Stimulated activated CD8-positive, alpha-beta memory T cell treated with anti-CD3 and anti-CD28 coated beads, Interleukin-12 subunit alpha, Interleukin-12 subunit beta, amount 100 ng/mL, for 24 hours (primary cell): ENCODE measurements at regions not wholly inside any gene's neighbourhood (a gene's known extent, or its start where the extent isn't known, plus 50 kb on each side); places are given as distances from the start of the nearest gene placed in this dataset.
"Not testable (repeated sequence)": the region's sequence is repeated elsewhere in the genome, so short reads cannot be mapped to it uniquely, and the experiment has no call there.

ENCODE experiments used
- DNase-seq: peaks from one replicate; pipeline ENCODE4 v3.0.0-alpha.2; 2020; ENCODE audit errors: extremely low read depth

DNA sequence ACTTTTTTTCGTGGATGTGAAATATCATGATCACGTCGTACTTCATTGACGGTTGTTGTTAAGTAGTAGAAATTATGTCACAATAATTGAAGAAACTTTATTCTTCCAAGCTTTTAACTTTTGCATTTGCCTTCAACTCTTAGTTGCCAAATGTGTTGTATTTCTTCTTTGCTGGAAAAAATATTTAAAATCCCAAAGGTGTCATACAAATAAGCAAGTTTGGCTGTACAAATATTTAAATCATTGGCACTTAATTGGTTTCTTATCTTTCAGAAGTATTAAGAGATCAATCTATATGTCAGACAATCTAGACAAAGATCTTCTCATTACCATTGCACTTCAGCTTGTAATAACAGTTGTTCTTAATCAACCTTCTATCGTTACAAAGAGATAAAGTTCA lies 204.0 kb upstream of the HDAC4 start:
- no peak for DNase-seq

DNA sequence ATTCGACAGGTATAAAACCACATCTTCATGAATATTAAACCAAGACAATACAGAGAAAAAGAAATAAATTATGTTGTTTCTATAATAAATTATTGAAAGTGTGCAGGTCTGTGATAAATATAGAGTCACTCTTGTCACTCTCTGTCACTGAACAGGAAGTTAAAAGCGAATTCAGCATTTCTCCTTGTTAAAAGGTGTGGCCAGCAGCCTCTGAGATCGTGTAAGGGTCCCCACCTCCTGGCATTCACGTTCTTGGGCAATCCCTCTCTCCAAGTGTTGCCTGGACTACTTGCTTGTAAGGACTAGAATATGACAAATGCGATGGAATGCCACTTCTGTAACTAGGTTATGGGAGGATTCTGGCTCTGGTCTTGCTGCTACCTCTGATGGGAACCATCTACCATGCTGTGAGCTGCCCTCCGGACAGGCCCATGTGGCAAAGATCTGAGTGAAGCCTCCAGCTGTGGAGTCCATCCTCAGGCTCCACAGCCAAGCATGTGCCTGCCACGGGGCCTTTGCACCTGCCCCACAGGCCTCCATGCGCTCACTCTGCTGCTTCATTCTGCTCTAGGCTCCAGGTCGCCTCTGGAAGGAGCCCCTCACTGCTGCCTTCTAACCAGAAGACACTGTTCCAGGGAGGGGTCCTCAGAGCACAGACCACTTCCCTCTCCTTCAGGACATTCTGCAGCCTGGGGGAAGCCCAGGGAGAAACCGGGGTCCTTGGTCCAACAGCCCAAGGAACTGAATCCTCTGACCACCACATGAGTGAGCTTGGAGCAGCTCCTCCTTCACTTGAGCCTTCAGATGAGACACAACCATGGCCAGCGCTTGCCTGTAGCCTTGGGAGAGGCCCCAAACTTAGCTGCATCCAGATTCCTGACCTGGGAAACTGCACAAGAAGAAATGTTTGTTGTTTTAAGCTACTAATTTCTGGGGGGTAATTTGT lies 202.9 kb upstream of the HDAC4 start:
- DNase-seq: no peak

DNA sequence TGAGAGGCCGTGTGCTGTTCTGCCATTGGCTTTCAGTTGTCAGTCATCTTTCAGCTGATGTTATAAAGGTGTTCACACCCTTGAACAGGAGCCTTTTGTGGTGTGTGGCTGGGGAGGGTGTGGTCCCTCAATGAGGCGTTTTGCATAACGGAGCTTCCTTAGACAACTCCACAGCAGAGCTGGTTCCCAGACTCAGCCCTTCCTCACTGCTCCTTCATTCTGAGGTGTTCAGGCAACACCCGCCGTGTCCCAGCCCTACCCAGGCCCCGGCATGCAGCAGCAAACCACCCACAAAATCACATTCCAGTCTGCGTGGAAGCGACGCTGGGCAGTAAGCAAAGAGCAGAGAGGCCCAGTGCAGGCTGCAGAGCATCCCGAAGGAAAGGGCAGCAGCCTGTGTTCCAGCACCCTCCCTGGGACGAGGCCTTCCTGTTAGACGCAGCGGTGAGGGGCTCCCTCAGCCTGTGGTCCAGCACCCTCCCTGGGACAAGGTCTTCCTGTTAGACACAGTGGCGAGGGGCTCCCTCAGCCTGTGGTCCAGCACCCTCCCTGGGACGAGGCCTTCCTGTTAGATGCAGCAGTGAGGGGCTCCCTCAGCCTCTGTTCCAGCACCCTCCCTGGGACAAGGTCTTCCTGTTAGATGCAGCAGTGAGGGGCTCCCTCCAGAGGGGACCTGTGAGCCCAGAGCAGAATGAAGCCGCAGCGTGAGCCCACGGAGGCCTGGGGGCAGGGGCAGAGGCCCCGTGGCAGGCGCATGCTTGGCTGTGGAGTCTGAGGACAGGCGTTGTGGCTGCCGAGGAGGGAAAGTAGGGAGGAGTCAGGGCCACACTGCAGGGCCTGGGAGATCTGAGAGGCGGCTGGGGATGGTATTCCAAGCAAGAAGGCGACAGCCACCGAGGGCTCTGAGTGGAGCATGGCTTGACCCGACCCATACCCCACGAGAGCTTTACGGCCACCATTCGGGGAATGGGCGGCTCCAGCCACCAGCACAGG lies 201.8 kb upstream of the HDAC4 start:
- no peak for DNase-seq

DNA sequence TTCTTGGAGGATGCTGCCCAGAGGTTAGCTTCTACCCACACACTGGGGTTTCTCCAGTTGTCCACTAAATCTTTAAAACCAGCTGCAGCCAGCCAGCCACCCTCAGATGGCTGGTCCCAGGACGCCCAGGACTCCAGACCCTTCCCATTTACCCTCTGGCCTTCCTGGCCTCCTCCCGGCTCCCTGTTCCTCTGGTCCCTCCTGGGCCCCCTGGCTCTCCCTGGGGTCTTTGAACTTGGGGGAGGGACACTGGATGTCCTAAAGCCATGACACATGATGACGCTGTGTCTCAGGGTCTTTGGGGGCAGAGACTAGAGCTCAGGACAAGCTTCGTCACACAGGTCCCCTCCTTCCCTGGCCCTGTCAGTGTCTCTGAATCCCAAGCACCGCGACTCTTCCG lies 201.1 kb upstream of the HDAC4 start:
- DNase-seq: no peak

DNA sequence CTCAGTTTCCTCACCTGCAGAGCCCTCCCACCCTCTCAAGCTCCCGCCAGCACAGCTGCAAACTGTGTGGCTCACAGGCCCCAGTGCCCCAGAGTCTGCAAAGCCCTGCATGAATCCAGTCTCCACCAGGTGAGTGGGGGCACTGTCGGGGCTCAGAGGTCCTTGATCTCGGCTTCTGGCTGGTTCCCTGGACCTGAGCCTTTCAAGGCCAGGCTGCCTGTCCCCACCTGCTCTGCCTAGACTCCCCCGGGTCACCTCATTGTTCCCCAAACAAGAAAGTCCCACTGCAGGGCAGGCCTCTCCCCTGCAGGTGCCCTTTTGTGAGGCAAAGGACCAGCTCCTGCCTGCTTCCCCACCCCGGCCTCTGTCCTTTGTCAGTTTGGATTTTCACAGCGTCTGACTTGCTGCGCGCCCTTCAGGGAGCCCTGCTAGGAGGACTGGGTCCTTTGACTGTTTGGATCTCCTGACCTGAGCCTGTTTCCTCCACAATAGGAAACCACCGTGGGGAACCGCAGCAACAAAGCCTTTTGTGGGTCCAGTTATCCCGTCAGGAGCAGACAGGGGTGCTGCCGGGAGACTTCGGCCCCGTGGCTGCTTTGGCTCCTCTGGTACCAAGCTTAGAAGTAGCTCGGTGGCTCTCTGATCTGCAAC lies 200.5 kb upstream of the HDAC4 start:
- DNase-seq: no peak

DNA sequence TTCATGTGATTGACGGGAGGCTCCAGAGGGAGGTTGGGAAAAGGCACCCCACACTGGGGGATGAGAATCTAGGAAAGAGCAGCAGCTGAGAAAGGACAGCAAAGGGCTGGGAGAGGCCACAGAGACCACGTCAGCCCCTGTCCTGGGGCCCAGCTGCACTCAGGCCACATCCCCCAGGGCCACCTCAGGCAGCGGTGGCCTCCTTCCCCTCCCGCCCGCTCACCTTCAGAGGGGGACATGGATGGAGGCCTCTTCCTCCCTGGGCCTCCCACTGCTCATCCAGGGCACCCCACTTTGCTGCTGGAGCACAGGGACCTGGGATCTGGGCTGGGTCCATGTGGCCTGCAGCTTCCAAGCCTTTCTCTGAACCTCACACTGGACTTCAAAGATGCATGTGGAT lies 199.8 kb upstream of the HDAC4 start:
- no peak for DNase-seq

DNA sequence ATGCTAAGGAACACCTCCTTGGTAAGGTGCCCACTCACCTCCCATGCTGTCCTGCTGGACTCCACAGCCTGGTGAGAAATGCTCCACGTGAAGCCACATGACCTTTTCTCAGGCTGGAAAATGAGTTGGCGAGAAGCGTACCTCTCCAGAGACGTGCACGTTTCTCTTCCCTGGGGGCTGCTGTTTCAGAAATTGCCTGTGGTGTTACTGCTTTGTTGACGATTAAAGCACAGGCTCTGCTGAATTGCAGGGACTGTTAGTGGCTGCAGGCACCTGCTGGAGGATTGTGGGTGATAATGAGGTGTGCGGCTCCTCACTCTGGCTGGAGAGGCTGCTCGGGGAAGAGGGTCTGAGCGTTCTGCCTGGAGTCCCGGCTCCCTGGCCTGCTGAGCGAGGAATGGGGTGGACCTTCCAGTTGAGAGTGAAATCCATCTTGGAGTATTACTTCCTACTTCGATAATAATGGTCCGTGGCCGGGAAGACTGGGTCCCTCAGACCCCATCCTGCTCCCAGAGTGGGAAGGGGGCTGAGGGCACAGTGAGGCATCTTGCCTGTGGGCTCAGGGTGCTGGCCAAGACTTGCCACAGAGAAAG lies 199.3 kb upstream of the HDAC4 start:
- DNase-seq: no peak

DNA sequence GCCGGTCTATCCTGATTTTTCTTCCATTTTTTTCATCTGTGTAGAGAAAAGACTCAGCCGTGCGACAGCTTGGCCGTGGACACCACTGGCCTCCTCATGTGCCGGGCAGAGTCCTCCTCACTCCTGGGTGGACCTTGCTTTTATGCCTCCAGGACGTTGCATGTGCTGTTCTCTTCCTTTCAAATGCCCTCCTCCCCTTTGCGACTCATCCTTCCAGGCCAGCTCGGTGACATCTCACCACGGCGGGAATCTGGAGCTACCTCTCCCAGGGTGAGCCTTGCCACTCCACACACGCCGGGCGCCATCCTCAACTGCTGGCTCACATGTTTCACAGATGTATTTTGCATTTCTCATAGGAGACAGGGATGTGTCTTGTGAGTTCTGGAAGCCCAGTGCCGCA lies 198.5 kb upstream of the HDAC4 start:
- DNase-seq: no peak

DNA sequence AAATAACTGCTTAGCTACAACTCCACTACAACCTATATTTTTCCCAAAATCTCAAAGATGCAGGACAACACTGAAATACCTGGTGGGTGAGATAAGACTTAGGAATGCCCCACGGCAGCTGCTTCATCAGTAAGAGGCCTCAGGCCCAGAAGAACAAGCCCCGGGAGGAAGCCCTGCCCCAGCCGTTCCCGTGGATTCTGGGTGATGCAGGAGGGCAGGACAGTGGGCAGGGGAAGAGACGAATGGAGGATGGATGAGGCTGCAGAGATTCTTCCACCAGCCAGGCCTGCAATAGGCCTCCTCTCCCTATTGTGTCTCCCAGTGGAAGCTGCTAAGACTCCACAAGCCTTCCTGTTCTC lies 197.9 kb upstream of the HDAC4 start:
- no peak for DNase-seq

DNA sequence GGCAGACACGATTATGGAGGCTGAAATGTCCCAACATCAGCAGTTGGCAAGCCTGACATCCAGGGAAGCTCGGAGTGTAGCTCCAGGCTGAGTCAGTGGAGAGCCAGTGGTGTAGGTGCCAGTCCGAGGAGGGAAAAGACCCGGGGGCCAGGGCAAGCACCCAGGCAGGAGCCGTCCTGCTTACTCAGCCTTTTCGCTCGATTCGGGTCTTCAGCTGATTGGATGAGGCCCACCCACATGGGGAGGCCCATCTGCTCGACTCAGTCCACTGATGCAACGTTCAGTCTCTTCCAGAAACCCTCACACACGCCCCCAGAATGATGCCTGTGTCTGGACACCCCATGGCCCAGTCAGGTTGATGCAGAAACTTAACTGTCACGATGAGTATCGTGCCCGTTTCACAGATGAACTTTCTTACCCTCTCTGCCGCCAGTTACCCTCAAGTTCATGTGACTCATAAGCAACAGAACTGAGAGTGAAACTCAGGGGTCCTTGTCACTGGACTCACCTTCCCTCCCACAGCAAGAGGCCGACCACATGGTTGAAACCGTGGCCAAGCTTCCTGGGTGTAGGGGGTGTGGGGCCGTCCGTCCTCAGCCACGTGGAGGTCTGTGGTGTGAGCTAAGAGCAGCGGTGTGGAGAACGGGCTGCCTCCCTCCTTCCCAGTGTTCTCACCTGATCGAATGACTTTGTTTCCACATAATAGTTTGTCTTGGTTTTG lies 197.4 kb upstream of the HDAC4 start:
- DNase-seq: no peak

DNA sequence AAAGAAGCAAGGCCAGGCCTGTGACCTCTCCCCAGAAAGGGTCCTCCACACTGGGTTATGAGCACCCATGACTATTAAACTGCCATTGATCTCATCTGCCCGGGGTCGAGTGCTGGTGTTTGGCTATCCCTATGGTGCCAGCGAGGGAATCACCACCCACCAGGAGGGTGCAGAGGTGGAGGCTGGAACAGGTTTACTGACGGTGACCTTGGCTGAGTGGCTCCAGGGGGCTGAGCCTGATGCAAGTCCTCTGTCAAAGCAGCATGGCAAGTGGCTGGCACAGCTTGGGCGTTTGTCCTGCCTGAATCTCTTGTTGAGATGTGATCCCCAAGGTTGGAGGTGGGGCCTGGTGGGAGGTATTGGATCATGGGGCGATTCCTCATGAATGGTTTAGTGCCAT lies 196.4 kb upstream of the HDAC4 start:
- no peak for DNase-seq

DNA sequence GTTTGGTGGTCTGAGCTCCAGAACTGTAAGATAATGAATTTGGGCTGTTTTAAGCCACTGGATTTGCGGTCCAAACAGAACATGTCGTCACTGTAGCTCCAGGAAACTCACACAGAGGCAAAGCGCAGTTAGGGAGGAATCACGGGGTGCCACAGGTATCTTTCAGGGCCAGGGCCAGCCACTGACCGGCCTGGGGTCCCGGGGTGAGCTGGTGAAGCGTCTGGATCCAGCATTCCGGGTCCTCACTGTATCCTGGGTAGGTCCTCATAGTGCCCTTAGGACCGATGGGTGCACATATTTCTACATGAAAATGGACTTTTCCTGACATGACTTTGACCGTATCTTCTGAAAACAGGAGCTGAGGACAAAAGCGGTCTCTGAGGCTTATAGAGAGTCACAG lies 196.0 kb upstream of the HDAC4 start:
- DNase-seq: no peak

DNA sequence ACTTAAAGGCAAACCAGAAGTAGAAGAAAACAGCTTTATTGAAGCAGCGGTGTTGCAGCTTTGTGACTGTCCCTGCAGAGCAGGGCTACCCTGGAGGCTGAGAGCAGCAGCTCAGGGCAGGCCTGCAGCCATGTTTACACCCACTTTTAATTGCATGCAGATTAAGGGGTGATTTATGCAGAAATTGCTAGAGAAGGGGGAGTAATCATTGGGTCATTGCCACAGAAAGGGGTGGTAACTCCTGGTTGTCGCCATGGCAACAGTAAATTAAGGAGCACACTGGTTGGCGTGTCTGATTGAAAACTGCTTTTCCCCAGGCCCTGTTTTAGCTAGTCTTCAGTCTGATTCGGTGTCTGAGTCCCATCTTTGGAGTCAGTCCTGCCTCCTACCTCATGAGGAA lies 195.4 kb upstream of the HDAC4 start:
- DNase-seq: no peak

DNA sequence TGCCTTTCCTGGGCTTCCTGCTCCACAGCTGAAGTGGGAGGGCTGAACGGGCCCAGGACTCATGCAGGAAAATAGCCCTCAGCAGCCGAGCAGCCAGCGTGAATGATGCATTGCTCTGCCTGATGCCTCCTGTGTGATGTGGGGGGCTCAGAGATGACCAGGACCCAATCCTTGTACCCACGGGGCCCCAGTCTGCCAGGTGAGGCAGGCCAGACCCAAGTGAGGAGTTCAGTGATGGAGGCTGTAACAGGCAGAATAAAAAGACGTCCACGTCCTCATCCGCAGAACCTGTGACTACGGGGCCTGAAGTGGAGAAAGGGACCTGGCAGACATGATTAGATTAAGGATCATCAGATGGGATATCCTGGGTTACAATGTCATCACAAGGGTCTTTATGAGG lies 194.9 kb upstream of the HDAC4 start:
- no peak for DNase-seq

DNA sequence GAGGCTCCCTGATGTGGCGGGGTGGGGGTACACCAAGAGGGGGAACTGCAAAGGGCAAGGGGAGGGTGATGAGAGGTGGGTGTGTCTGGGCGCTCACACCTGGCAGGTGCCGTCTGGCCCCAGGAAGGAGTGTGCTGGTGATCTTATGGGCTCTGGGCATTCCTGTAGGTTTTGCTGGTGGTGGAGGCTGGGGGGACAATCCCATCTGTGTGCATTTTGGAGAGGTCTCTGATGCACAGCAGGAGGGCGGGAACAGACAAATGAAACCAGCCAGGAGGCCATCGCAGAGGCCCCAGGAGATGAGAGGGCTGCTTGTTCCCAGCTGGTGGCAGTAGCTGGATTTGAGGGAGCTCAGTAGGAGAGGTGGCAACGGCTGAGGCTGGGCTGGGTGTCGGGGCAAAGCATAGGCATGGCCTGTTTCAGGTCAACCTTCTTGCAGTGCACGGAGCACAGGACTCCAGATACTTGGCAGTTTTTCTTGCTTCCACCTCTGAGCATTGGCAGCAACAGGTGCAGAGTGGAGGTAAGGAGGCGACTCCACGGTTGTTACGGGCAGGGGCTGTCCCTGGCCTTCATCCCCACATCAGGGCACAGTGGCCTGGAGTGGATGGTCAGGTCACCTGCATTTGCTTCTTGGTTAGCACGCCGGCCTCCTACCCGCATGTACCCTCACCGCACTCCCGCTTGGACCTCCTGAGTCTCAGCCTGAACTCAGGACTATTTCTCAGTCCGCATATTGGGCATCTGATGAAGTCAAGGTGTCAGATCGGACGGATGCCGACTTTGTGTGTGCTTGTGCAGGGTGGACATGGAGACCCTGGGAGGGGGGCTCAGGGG lies 194.2 kb upstream of the HDAC4 start:
- DNase-seq: no peak

DNA sequence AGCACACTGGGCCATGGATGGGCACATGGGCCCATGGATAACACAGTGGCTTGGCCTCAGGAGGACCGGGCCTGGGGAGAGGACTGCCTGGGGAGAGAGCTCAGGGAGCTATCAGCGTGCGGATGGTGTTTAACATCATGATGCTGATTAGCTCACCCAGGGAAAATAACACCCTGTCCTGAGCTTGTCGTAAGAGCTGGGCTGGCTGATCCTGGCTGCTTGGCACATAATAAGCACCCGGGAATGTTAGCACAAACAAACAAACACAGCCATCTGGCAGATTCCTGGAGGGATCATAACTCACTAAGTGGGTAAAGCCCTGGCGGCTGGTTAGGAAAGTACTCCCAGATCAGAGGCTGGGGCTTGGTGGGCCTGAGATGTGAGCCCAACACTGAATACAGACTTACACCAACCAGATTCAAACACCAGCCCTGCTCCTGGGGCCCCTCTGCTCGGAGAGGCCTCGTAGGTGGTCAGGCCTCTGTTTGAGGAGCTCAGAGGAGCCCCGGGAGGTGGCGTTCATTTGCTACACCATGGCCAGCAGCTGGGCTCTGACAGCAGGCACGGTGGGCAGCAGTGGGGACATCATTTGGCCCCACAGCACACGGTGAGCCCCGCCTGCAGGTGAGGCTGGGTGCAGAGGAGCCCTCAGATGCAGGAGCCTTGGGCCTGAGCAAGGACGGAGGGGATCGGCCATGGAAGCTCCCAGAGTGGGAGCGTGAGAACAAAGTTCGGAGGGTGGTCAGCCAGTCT lies 193.4 kb upstream of the HDAC4 start:
- no peak for DNase-seq

DNA sequence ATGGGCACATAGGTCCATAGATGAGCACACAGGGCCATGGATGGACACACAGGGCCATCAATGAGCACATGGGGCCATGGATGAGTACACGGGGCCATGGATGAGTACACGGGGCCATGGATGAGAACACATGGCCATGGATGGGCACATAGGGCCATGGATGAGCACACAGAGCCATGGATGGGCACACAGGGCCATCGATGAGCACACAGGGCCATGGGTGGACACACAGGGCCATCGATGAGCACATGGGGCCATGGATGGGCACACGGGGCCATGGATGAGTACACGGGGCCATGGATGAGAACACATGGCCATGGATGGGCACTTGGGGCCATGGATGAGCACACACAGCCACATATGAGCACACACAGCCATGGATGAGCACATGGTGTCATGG lies 192.6 kb upstream of the HDAC4 start:
- DNase-seq: no peak

DNA sequence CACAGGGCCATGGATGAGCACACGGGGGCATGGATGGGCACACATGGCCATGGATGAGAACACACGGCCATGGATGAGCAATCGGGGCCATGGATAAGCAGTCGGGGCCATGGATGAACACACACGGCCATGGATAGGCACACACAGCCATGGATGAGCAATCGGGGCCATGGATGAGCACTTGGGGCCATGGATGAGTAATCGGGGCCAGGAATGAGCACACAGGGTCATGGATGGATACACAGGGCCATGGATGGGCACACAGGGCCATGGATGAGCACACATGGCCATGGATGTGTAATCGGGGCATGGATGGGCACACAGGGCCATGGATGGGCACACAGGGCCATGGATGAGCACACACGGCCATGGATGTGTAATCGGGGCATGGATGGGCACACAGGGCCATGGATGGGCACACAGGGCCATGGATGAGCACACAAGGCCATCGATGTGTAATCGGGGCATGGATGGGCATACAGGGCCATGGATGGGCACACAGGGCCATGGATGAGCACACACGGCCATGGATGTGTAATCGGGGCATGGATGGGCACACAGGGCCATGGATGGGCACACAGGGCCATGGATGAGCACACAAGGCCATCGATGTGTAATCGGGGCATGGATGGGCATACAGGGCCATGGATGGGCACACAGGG lies 191.9 kb upstream of the HDAC4 start:
- not testable (repeated sequence) for DNase-seq
